GM18951 (cell line): ENCODE measurements at regions not wholly inside any gene's neighbourhood (a gene's known extent, or its start where the extent isn't known, plus 50 kb on each side); places are given as distances from the start of the nearest gene placed in this dataset.

Experiments used
- POLR2A ChIP-seq: IDR thresholded peaks from 4 replicates; pipeline ENCODE4 v1.6.1; 2011; ENCODE audit warnings: mild to moderate bottlenecking; ENCODE audit not compliant: insufficient read length, insufficient read depth; ENCODE audit errors: extremely low read depth
- in situ Hi-C: fragments of 300-500 bp; cut with MboI; formaldehyde crosslinking; loops from one replicate; pipeline ENCODE4 v1.12.0; 2022; ENCODE audit warnings: low sequenced_read_pairs, mixed read lengths, inconsistent platforms; ENCODE audit not compliant: unreplicated experiment

DNA sequence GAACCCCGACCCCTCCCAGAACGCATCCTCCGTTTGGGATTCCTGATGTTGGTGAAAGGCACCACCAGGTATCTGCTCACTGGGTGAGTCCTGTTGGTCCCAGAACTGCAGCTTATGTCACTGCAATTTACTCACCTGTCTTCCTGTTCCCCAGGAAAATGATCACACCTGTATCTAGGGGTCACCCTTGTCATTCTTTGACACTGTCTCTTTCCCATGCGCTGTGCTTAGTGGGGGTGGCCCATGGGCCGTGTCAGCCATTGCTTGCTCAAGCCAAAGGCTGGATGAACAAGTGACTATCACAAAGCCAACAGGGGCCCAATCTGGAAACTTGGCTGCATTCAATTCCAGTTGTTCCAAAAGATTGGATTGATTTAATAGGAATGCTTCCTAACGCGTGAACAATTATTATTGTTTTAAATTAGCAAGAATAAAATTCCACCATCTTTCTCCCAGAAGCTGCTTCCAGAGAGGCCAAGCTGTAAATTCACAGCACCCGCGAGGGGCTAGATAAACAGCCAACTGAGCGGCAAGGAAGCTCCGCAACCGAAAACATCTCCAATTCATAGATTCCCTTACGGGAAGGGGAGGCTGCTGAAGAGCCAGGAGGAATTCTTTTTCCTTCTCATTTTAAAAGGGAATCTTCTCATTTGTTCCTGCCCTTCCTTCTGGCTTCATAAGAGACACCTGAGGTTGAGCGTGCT lies 134.8 kb upstream of the ZMIZ1 start:
- in situ Hi-C loops: no loop called here
- TF ChIP-seq POLR2A: no peak

GRCh38 chr10:78934532-78934898 lies 134.3 kb upstream of the ZMIZ1 start:
- in situ Hi-C loops: no loop called here
- TF ChIP-seq POLR2A: no peak

DNA sequence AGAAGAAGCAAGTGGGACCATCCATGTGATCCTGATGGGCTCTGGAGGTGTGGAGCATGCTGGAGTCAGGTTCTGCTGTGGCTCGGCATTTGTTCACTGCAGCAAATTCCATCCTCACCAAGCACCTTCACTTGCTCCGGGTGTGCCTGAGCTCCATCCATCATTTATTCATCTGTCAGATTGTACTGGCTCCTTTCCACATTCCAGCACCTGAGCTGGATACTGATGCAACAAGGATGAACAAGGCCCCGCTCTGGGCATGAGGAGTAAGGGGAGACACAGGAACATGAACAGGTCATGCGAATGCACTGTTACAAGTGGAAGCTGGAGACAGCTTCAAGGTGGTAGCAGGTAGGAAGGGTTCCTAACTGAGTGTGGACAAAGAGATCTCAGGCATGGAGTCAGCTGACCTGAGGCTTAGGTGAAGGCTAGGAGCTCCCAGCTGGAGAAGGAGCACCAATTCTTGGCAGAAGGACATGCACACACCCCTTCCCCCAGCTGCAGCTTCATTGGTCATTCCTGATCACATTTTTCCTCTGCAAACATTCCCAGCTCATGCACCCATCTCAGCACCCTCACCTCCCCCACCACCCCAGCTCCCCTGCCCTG lies 133.7 kb upstream of the ZMIZ1 start:
- in situ Hi-C loops: no loop called here
- no peak for TF ChIP-seq POLR2A

GRCh38 chr10:78935697-78936407 lies 132.9 kb upstream of the ZMIZ1 start:
- in situ Hi-C loops: no loop called here
- no peak for TF ChIP-seq POLR2A

DNA sequence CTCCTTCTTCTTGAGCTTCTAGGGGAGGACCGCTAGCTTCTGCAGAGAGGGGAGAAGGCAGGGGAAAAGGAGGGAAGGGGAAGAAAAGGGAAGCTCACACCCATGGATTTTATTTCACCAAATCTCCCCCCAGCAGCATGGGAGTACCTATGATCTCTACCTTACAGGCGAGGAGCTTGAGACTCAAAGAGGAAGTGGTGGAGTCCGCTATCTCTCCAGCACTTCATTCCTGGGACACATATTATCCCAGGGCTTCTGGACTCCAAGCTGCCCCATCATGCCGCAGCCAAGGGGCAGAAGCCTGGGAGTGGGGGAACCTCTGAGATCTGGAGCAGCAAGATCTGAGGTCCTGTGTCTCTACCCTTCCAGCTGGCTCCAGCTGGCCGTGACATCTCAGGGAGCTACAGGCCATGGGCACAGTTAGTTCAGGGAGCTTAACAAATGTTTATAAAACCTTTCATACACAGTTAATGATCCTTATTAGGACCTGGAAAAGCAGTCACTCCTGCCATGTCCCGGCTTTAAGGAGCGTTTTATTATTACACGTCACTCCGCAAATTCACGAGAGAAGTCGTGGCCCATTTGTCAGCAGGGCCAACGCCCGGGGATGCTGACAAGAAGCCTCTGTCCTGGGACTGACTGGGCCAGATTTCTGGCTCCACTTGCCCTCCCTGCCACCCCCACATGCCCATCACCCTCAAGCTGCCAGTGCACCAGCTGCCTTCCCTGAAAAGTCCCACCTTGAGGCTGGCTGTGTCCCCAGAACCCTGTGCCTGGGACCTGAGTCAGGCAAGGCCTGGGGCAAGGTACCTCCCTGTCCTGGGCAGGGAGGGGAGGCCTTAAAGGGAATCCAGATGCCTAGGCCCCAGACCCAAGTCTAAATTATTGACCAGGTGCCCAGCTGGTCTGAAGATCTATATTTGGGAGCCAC lies 132.1 kb upstream of the ZMIZ1 start:
- no peak for TF ChIP-seq POLR2A
- in situ Hi-C loops: no loop called here

DNA sequence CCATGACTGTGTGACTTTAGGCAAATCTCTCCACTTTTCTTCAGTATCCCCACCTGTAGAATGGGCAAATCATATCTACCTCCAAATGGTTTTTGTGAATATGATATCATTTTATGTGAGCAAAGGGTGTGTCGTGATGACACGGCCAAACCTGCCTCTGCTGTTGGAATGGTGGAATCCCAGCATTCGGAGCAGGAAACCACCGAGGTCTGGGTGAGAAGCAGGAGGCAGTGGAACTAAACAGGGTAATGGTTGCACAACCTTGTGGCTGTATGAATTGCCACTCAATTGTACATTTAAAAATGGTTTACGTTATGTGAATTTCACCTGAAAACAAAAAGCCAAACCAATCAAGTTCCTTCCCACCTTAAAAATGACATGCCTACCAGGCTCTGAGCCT lies 131.4 kb upstream of the ZMIZ1 start:
- no peak for TF ChIP-seq POLR2A
- in situ Hi-C loops: no loop called here

- in situ Hi-C loops: no loop called here
Measured at GRCh38 chr10:78937800-78938694, 130.7 kb upstream of the ZMIZ1 start.

DNA sequence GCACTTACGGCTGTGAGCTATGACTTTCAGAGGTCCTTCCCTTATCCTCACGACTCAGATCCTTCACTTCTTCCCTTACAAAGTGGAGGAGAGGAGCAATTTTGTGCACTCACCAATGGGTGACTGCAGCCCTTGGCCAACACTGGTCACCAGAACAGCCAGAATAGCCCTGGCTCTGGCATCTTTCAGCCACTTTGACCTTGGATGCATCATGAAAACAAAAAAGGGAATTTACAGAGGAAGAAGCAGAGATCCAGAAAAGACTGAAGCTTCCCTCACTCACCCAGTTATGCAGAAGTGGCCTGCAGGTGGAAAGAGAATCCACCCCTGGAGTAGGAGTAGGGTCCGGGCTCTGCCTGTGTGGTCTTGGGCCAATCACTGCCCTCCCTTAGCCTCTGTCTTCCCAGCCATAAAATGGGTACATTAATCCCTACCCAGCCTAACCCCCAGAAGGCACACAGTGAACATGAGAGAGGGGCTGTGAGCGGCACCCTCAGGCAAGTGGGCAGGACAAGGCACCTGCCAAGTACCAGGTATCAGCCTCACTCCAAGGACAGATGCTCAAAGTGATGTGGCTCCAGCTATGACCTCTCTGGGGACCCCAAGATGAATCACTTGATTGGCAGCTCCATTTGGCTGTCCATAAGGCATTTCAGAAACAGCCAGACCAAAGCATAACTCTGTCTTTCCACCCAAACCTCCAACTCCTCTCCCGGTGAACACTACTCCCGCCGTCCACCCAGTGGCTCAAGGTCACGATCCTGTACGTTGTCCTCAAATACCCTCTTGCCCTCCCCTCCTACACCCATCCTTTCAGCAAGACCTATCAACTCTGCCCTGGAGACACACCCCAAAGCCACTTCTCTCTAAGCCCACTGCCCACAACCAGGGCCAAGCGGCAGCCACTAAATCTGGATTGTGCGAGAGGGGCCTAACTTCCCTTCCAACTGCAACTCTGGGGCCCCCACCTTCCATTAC lies 129.8 kb upstream of the ZMIZ1 start:
- no peak for TF ChIP-seq POLR2A
- in situ Hi-C loops: no loop called here

More at GRCh38 chr10:78937800-78938694, 130.7 kb upstream of the ZMIZ1 start:
- no peak for TF ChIP-seq POLR2A

- in situ Hi-C loops: no loop called here
- TF ChIP-seq POLR2A: no peak
Measured at GRCh38 chr10:78942091-78942501, 126.7 kb upstream of the ZMIZ1 start.

- TF ChIP-seq POLR2A: no peak
- in situ Hi-C loops: no loop called here
Measured at GRCh38 chr10:78944723-78945312, 123.9 kb upstream of the ZMIZ1 start.

DNA sequence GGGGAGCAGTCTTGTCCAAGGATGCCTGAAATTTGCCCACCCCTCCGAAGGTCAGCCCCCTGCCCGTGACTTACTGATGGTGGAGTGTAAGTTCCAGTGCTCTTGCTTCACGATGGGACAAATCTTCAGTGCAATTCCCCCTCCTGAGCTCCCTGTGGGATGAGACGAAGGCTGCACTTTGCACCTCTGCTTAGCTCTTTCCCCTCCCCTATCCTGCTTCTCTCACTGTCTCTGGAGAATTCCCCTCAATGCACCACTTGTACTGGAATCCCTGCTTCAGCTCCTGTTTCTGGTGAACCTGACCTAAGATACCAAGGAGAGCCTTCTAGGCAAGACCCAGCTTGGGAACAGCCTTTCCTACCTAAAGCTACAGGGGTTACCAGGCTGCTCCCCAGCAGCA lies 122.9 kb upstream of the ZMIZ1 start:
- TF ChIP-seq POLR2A: no peak
- in situ Hi-C loops: no loop called here
